Panc1 (cell line): ENCODE measurements at regions not wholly inside any gene's neighbourhood (a gene's known extent, or its start where the extent isn't known, plus 50 kb on each side); places are given as distances from the start of the nearest gene placed in this dataset.

Source experiments
- ATAC-seq: fragments of 200-7000 bp; cut with Tn5 transposase; 2 replicates; pipeline ENCODE4 v1.9.1; 2020; ENCODE audit warnings: mild to moderate bottlenecking, moderate library complexity
- BruUV-seq: library from RNA; stranded (reverse); fragments of 400-500 nt; replicated peaks from 2 replicates; lab custom pipeline; 2021; lab: Mats Ljungman, UMichigan
- CTCF ChIA-PET: fragments of 300-600 bp; sonication (Branson Sonifier 250); formaldehyde crosslinking; loops from one replicate; lab custom pipeline; 2022; ENCODE audit warnings: antibody characterized with exemption; lab: Charles Lee
- POLR2A ChIA-PET: fragments of 300-600 bp; sonication (Branson Sonifier 250); formaldehyde crosslinking; loops from one replicate; lab custom pipeline; 2022; ENCODE audit warnings: antibody characterized with exemption; lab: Charles Lee
- DNase-seq: peaks from one replicate; pipeline ENCODE4 v3.0.0-alpha.2; 2010; ENCODE audit warnings: low read depth, low spot score
- H3K27ac ChIP-seq: 2 replicates; pipeline ENCODE4 v1.5.1; 2011; ENCODE audit warnings: mild to moderate bottlenecking, low read length, inconsistent platforms
- H3K27me3 ChIP-seq: fragments of 200-500 bp; sonication (Bioruptor generic); 2 replicates; pipeline ENCODE4 v1.6.0; 2014; ENCODE audit warnings: low read length, inconsistent platforms; ENCODE audit not compliant: control insufficient read depth, insufficient read depth
- H3K36me3 ChIP-seq: fragments of 200-500 bp; sonication (Bioruptor generic); 2 replicates; pipeline ENCODE4 v1.5.1; 2014; ENCODE audit warnings: inconsistent platforms, mild to moderate bottlenecking, low read length, moderate library complexity; ENCODE audit not compliant: control insufficient read depth, insufficient read depth
- H3K4me1 ChIP-seq: 2 replicates; pipeline ENCODE4 v1.5.1; 2011; ENCODE audit warnings: inconsistent platforms, mild to moderate bottlenecking, low read length, moderate library complexity; ENCODE audit not compliant: control insufficient read depth, insufficient read depth
- H3K4me3 ChIP-seq, 2 experiments: 2 replicates each; pipeline ENCODE4 v1.5.1; 2011 to 2012; ENCODE audit warnings: low read depth in 2 of 2, low read length in 2 of 2, mild to moderate bottlenecking in 2 of 2, inconsistent platforms in 1 of 2, moderate library complexity in 1 of 2
- H3K9me3 ChIP-seq: fragments of 200-500 bp; sonication (Bioruptor generic); 2 replicates; pipeline ENCODE4 v1.5.1; 2014; ENCODE audit warnings: low read depth, mild to moderate bottlenecking, inconsistent platforms, low read length, moderate library complexity; ENCODE audit not compliant: control insufficient read depth, insufficient read depth
- POLR2AphosphoS5 ChIP-seq: IDR thresholded peaks from 2 replicates; pipeline ENCODE4 v1.6.1; 2012; ENCODE audit warnings: mild to moderate bottlenecking, low read depth, low read length, moderate library complexity
- SIN3A ChIP-seq: IDR thresholded peaks from 2 replicates; pipeline ENCODE4 v1.6.1; 2012; ENCODE audit warnings: low read depth, mild to moderate bottlenecking, low read length, moderate library complexity, borderline replicate concordance; ENCODE audit not compliant: insufficient read depth
- TCF7L2 ChIP-seq: IDR thresholded peaks from 2 replicates; pipeline ENCODE4 v1.6.1; 2011; ENCODE audit warnings: mild to moderate bottlenecking, low read depth, low read length, inconsistent platforms
- in situ Hi-C: cut with HindIII; loops from 2 replicates; pipeline ENCODE4 v1.10.0; 2016; ENCODE audit warnings: low sequenced_read_pairs, low pct_unique_long_range_greater_than_20kb
- intact Hi-C: fragments of 100-400 bp; cut with micrococcal nuclease; formaldehyde crosslinking; loops from one replicate; pipeline ENCODE4 v1.10.0; 2022; ENCODE audit not compliant: unreplicated experiment
- TF ChIP-seq, protein P1 (sequence below): fragments of 450-650 bp; IDR thresholded peaks from 2 replicates; pipeline ENCODE4 v1.5.1; 2017; ENCODE audit warnings: mild to moderate bottlenecking
- TF ChIP-seq, protein P2 (sequence below), 2 experiments: IDR thresholded peaks; 2 replicates each; pipeline ENCODE4 v1.6.1; 2011 to 2012; ENCODE audit warnings: low read depth in 2 of 2, control low read depth in 1 of 2, low read length in 1 of 2, mild to moderate bottlenecking in 1 of 2, moderate library complexity in 1 of 2; ENCODE audit not compliant: insufficient read depth in 1 of 2

GRCh38 chr10:60684091-60684490, 94.2 kb upstream of the CDK1 start:
- Histone ChIP-seq H3K9me3 (no peaks in the 10 kb centered on the region), H3K27me3 (no peaks in the 10 kb centered on the region), H3K27ac (no peak overlapping the region), H3K4me3 (no peak overlapping the region), H3K36me3 (no peaks in the 10 kb centered on the region), H3K4me1 (no peaks in the 10 kb centered on the region)
- in situ Hi-C loops = no loop called here
- TF ChIP-seq POLR2AphosphoS5 (no peak), TCF7L2 (no peak), SIN3A (no peak)
- TF ChIP-seq, protein P1, sequence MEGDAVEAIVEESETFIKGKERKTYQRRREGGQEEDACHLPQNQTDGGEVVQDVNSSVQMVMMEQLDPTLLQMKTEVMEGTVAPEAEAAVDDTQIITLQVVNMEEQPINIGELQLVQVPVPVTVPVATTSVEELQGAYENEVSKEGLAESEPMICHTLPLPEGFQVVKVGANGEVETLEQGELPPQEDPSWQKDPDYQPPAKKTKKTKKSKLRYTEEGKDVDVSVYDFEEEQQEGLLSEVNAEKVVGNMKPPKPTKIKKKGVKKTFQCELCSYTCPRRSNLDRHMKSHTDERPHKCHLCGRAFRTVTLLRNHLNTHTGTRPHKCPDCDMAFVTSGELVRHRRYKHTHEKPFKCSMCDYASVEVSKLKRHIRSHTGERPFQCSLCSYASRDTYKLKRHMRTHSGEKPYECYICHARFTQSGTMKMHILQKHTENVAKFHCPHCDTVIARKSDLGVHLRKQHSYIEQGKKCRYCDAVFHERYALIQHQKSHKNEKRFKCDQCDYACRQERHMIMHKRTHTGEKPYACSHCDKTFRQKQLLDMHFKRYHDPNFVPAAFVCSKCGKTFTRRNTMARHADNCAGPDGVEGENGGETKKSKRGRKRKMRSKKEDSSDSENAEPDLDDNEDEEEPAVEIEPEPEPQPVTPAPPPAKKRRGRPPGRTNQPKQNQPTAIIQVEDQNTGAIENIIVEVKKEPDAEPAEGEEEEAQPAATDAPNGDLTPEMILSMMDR = no peak
- TF ChIP-seq, protein P2, sequence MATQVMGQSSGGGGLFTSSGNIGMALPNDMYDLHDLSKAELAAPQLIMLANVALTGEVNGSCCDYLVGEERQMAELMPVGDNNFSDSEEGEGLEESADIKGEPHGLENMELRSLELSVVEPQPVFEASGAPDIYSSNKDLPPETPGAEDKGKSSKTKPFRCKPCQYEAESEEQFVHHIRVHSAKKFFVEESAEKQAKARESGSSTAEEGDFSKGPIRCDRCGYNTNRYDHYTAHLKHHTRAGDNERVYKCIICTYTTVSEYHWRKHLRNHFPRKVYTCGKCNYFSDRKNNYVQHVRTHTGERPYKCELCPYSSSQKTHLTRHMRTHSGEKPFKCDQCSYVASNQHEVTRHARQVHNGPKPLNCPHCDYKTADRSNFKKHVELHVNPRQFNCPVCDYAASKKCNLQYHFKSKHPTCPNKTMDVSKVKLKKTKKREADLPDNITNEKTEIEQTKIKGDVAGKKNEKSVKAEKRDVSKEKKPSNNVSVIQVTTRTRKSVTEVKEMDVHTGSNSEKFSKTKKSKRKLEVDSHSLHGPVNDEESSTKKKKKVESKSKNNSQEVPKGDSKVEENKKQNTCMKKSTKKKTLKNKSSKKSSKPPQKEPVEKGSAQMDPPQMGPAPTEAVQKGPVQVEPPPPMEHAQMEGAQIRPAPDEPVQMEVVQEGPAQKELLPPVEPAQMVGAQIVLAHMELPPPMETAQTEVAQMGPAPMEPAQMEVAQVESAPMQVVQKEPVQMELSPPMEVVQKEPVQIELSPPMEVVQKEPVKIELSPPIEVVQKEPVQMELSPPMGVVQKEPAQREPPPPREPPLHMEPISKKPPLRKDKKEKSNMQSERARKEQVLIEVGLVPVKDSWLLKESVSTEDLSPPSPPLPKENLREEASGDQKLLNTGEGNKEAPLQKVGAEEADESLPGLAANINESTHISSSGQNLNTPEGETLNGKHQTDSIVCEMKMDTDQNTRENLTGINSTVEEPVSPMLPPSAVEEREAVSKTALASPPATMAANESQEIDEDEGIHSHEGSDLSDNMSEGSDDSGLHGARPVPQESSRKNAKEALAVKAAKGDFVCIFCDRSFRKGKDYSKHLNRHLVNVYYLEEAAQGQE (IDR thresholded peaks at IDR 0.05; ENCODE audit: insufficient read depth in 1 of 2, low read depth in 2 of 2, low read length in 1 of 2) = no peak
- DNase-seq (no peak), ATAC-seq (no peak)
- ChIA-PET CTCF (no interaction called here), POLR2A (no interaction called here)
- intact Hi-C loops = no loop called here
- no TSS peak for BruUV-seq

GRCh38 chr10:60681103-60681502, 97.2 kb upstream of the CDK1 start:
- H3K27ac ChIP-seq = no peak overlapping the region
- H3K9me3 ChIP-seq = no peaks in the 10 kb centered on the region
- DNase-seq (no peak), ATAC-seq (no peak)
- ChIA-PET POLR2A (no interaction called here), CTCF (no interaction called here)
- H3K36me3 ChIP-seq = no peaks in the 10 kb centered on the region
- in situ Hi-C loops = no loop called here
- intact Hi-C loops = no loop called here
- TF ChIP-seq SIN3A = no peak
- no peak for TF ChIP-seq POLR2AphosphoS5
- TF ChIP-seq, protein P1 = no peak
- TF ChIP-seq, protein P2 (IDR thresholded peaks at IDR 0.05; ENCODE audit: insufficient read depth in 1 of 2, low read depth in 2 of 2, low read length in 1 of 2) = no peak
- TF ChIP-seq TCF7L2 = no peak
- no peaks in the 10 kb centered on the region for H3K4me1 ChIP-seq
- no peak overlapping the region for H3K4me3 ChIP-seq
- H3K27me3 ChIP-seq = no peaks in the 10 kb centered on the region
- no TSS peak for BruUV-seq
